ENCODE measurements at regions not wholly inside any gene's neighbourhood (a gene's known extent, or its start where the extent isn't known, plus 50 kb on each side); places are given as distances from the start of the nearest gene placed in this dataset.

DNA sequence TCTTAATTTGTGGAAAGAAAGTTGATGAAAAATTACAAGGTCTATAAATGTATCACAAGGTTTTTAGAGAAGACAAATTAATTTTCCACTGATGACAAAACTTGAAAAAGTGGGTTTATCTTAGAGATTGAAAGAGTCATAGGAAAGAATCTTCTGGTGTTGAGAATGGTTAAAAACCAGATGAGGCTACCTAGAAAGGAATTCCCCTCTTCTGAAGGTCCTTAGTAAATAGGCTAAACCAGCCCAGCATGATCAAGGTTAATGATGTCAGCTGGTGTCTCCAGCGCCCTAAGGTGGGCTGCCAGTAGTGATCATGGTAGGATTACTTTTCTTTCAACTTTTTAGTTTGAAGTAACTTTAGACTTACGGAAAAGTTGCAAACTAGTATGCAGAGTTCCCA, 71.8 kb upstream of the PGRMC2 start:
- no peak for DNase-seq (ENCODE audit: low read depth in 2 of 2)

DNA sequence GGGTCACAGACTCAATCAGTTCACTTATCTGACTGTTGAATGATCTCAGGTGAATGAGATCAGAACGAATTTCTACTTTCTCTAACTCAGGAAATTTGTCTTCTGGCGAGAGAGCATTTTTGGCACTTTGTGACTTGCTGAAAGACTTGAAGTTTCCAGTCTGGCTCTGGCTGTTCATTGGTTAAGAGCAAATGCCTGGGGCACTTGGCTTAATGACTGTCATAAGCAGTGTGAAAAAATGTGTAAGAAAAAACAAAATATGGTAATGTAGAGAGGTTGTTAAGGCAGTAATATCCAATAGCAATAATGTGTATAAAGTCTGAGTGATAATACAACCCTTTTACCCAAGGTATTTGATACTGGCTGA, 71.3 kb upstream of the PGRMC2 start:
- no peak for DNase-seq (ENCODE audit: low read depth in 2 of 2)

DNA sequence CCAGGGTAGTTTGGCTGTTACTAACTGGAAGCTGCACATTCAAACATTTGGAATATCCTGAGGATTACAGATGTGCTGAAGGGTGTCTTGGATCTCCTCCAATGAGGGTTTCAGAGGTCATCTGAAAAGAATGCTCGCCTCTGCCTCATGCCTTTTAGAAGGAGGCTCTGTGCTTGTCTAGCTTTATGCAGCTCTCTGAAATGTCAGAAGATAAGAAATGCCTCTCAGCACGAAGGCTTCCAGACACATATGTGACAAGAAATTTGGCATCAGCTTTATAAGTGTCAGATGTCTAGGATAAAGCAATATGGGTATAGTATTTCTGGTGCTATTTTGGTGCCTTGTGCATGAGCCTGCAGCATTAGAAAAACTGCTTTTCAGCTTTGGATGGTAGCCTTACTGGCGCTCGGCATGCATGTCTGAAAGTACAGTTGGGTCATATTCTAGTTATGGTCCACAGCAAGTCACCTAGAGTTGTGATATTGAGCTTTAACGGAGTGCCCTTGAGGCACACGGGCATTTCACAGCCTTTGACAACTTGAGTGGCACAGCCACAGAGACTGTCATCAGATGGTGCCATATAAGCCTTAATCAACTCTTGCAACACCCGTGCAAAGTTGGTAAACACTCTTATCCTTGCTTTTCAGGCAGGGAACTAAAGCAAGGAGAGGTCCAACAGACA, 70.8 kb upstream of the PGRMC2 start:
- peak in 1 of 2 donors; percentile 35 for DNase-seq (ENCODE audit: low read depth in 2 of 2)

- DNase-seq (ENCODE audit: low read depth in 2 of 2) = peak; percentile 58 to 82
Observed at GRCh38 chr4:128357286-128357685, 69.7 kb upstream of the PGRMC2 start.

DNA sequence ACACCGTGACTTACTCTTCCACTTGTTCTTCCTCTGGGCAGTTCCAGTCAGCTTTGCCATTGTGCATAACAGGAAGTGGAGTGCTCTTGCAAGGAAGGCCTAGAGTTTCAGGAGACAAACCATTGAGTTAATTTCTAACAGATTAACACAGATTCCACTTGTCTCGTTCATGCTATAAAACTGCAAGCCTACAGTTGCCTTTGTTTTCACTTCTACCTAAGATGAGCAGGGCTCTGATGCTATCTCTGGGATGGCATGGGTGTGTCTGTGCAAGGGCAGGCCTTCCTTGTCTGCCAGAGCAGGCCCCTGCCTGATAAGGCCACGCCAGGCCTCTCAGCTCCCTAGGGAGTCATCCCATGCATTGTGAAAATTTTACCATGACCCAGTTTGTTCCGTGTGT, 67.7 kb upstream of the PGRMC2 start:
- peak in 1 of 2 donors; percentile 44 for DNase-seq (ENCODE audit: low read depth in 2 of 2)

DNA sequence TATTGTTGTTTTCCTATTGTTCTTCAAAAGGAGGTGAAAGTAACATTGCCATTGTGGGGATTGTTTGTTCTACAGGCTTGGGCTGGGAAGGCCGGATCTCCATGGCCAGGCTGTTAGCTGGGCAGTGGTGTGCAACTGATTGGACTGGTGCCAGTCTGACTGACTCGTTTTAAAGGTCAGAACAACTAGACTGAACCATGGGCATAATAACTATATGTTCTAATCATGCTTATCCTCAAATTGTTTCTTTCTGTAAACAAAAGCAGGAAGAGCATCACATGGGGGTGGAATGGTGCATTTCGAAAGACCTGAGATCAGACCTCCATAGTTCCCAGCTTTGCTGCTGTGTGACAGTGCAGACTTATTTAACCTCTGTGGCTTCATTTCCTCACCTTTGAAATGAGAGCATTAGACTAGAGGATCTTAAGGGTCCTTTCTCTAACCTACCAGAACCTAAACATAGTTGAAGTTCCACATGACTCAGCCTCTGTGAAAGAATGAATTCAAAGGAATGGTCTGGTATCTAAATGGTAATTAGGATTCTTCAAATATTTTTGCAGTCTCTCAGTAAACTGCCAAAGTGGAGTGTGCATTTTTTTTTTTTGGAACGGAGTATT, 66.7 kb upstream of the PGRMC2 start:
- peak; percentile 94 for DNase-seq (ENCODE audit: low read depth in 2 of 2)

- peak in 1 of 2 donors; percentile 46 for DNase-seq (ENCODE audit: low read depth in 2 of 2)
Observed at GRCh38 chr4:128353791-128354190, 66.2 kb upstream of the PGRMC2 start.

GRCh38 chr4:128351502-128351901, 63.9 kb upstream of the PGRMC2 start:
- DNase-seq (ENCODE audit: low read depth in 2 of 2) = no peak

GRCh38 chr4:128350449-128351045, 62.9 kb upstream of the PGRMC2 start:
- no peak for DNase-seq (ENCODE audit: low read depth in 2 of 2)

DNA sequence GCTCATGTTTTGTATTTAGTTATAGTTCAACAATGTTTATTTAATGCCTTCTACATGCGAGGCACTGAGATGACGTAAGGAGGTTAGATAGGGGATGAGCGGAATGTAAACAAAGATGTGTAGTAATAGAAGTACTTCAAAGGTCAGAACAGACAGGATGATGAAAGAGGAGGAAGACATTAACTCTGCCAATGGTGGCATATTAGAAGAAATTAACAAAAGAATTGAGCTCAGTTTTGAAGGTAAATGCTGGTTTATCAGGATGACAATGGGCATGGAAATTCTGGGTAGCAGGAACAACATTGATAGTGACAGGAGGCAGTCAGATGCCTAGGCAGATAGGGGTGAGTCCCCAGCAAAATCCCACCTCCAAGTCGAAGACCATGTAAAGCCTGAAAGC, 62.3 kb upstream of the PGRMC2 start:
- DNase-seq (ENCODE audit: low read depth in 2 of 2) = peak; percentile 46 to 71

DNA sequence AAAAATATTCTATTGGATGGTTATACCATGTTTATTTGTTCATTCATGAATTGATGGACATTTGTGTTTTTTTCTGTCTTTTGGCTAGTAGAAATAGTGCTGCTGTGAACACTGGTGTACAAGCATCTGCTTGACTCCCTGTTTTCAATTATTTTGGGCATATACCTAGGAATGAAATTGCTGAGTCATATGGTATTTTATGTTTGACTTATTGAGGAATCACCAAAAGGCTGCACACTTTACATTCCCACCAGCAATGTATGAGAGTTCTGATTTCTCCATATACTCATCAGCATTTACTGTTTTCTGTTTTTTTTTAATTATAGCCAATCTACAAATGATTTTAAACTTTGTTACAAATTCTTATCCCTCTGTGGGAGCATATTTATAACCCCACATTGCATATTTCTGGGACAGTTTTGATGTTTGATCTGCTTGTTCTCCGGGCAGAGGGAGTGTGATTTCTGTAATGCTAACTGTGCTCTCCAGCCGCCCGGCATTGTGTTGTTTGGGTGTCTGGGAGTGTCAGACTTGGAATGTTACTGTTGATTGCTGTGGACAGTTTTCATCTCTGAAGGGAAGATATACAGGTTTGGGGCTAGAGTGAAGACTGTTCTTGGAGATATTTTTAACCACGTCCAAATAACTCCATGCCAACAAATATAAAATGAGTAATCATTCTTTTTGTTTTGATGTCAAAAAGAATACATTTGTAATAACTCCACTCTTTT, 60.5 kb upstream of the PGRMC2 start:
- DNase-seq (ENCODE audit: low read depth in 2 of 2) = no peak

DNA sequence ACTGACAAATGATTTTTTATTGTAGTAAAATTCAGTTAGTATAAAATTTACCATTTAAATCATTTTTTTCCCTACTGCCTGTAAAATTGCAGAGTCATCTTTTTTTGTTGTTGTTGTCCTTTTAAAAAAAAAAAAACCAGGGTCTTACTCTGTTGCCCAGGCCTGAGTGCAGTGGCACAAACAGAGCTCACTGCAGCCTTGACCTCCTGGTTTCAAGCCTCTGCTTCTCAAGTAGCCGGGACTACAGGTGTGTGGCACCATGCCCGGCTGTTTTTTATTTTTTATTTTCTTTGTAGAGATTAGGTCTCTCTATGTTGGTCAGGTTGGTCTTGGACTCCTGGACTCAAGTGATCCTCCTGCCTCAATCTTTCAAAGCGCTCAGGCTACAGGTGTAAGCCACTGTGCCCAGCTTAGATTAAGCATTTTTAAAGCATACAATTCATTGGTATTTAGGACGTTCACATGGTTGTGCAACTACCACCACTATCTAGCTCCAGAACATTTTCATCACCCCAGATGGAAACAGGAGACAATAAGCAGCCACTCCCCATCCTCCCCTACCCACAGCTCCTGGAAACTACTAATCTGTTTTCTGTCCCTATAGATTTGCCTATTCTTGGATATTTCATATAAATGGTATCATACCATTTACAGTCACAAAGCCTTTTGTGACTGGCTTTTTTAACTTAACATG, 59.7 kb upstream of the PGRMC2 start:
- DNase-seq (ENCODE audit: low read depth in 2 of 2) = peak in 1 of 2 donors; percentile 71

GRCh38 chr4:128346054-128346716, 58.6 kb upstream of the PGRMC2 start:
- DNase-seq (ENCODE audit: low read depth in 2 of 2) = no peak

GRCh38 chr4:128345650-128346049, 58.0 kb upstream of the PGRMC2 start:
- no peak for DNase-seq (ENCODE audit: low read depth in 2 of 2)

DNA sequence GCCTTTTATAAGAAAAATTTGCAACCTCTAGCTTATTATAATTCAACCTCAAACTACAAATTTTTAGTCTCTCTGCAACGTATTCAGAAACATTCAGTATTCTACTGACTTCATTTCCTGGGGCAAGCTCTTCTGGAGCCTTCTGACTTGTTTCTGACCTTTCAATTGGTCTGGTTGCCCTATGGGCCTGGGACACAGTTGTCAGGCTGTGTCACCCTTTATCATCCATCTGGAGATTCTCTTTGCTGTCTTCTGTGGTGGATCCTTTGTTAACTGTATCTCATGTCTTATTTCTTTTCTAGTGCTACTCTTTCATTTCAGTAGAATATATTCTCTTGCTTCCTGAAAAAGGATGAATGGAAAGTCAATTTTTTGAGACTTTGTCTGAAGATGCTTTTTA, 55.1 kb upstream of the PGRMC2 start:
- no peak for DNase-seq (ENCODE audit: low read depth in 2 of 2)

DNA sequence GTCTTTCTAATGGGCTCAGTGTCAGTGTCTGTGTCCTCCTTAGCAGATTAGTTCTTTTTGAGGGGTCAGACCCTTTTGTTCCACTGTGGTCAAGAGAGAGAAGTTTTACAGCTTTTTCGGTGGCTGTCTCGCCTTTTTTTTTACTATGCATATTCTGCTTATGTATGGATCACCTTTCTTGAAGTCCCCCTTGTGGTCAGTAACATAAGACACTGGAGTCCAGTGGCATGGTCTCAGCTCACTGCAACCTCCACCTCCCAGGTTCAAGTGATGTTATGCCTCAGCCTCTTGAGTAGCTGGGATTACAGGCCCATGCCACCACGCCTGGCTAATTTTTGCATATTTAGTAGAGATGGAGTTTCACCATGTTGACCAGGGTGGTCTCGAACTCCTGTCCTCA, 54.0 kb upstream of the PGRMC2 start:
- no peak for DNase-seq (ENCODE audit: low read depth in 2 of 2)

GRCh38 chr4:128338634-128339355, 51.2 kb upstream of the PGRMC2 start:
- DNase-seq (ENCODE audit: low read depth in 2 of 2) = peak; percentile 42 to 88

GRCh38 chr4:128337863-128338262, 50.2 kb upstream of the PGRMC2 start:
- DNase-seq (ENCODE audit: low read depth in 2 of 2) = peak in 1 of 2 donors; percentile 74
